Astrocyte (in vitro differentiated cells and primary cell): ENCODE measurements at regions not wholly inside any gene's neighbourhood (a gene's known extent, or its start where the extent isn't known, plus 50 kb on each side); places are given as distances from the start of the nearest gene placed in this dataset.

Experiments used
- DNase-seq: peaks from one replicate; pipeline ENCODE4 v3.0.0-alpha.2; 2010; ENCODE audit warnings: low read depth
- FAIRE-seq: peaks from 2 replicates; lab custom pipeline; 2011; peaks lifted over from hg19 to GRCh38; lab: Jason Lieb, UNC
- H2AFZ ChIP-seq: 2 replicates; pipeline ENCODE4 v1.6.0; 2012; ENCODE audit warnings: low read depth, low read length, inconsistent platforms
- H3K27ac ChIP-seq: 2 replicates; pipeline ENCODE4 v1.5.1; 2011; ENCODE audit warnings: low read depth, low read length, inconsistent platforms
- H3K27me3 ChIP-seq: 2 replicates; pipeline ENCODE4 v1.6.0; 2011; ENCODE audit warnings: low read length, inconsistent platforms; ENCODE audit not compliant: insufficient read depth
- H3K36me3 ChIP-seq: 2 replicates; pipeline ENCODE4 v1.5.1; 2011; ENCODE audit warnings: low read length, inconsistent platforms; ENCODE audit not compliant: insufficient read depth
- H3K4me1 ChIP-seq: 2 replicates; pipeline ENCODE4 v1.5.1; 2011; ENCODE audit warnings: low read length, inconsistent platforms; ENCODE audit not compliant: insufficient read depth
- H3K4me2 ChIP-seq: 2 replicates; pipeline ENCODE4 v1.6.0; 2012; ENCODE audit warnings: low read length, inconsistent platforms
- H3K4me3 ChIP-seq: 2 replicates; pipeline ENCODE4 v1.5.1; 2011; ENCODE audit warnings: low read depth, mild to moderate bottlenecking, low read length, inconsistent platforms; ENCODE audit not compliant: insufficient read depth
- H3K79me2 ChIP-seq: 2 replicates; pipeline ENCODE4 v1.6.0; 2012; ENCODE audit warnings: mild to moderate bottlenecking, low read length, inconsistent platforms; ENCODE audit not compliant: insufficient read depth
- H3K9ac ChIP-seq: 2 replicates; pipeline ENCODE4 v1.6.0; 2012; ENCODE audit warnings: mild to moderate bottlenecking, low read length, inconsistent platforms
- H3K9me3 ChIP-seq: 2 replicates; pipeline ENCODE4 v1.5.1; 2012; ENCODE audit warnings: low read depth, mild to moderate bottlenecking, low read length, inconsistent platforms; ENCODE audit not compliant: insufficient read depth
- H4K20me1 ChIP-seq: 2 replicates; pipeline ENCODE4 v1.6.0; 2012; ENCODE audit warnings: low read length, inconsistent platforms; ENCODE audit not compliant: insufficient read depth
- H3K27ac Mint-ChIP-seq: one replicate; pipeline ENCODE4 v1.8.0; 2021; ENCODE audit warnings: mild to moderate bottlenecking, mixed read lengths; ENCODE audit not compliant: unreplicated experiment
- H3K27me3 Mint-ChIP-seq: one replicate; pipeline ENCODE4 v1.8.0; 2021; ENCODE audit warnings: low read depth, mixed read lengths; ENCODE audit not compliant: unreplicated experiment
- H3K36me3 Mint-ChIP-seq: one replicate; pipeline ENCODE4 v1.8.0; 2021; ENCODE audit warnings: low read depth, mixed read lengths; ENCODE audit not compliant: unreplicated experiment
- H3K4me1 Mint-ChIP-seq: one replicate; pipeline ENCODE4 v1.8.0; 2021; ENCODE audit warnings: low read depth, mixed read lengths; ENCODE audit not compliant: unreplicated experiment
- H3K4me3 Mint-ChIP-seq: one replicate; pipeline ENCODE4 v1.8.0; 2021; ENCODE audit warnings: mild to moderate bottlenecking, moderate library complexity, mixed read lengths; ENCODE audit not compliant: unreplicated experiment
- H3K9me3 Mint-ChIP-seq: one replicate; pipeline ENCODE4 v1.8.0; 2021; ENCODE audit warnings: mild to moderate bottlenecking, mixed read lengths; ENCODE audit not compliant: unreplicated experiment
- EZH2 ChIP-seq: IDR thresholded peaks from 2 replicates; pipeline ENCODE4 v1.6.1; 2012; ENCODE audit warnings: mild to moderate bottlenecking, low read length, inconsistent platforms; ENCODE audit not compliant: insufficient read depth
- TF ChIP-seq, protein P1 (sequence below): IDR thresholded peaks from 2 replicates; pipeline ENCODE4 v1.5.1; 2011; ENCODE audit warnings: low read depth, mild to moderate bottlenecking, inconsistent platforms, low read length, moderate library complexity; ENCODE audit not compliant: insufficient read depth

DNA sequence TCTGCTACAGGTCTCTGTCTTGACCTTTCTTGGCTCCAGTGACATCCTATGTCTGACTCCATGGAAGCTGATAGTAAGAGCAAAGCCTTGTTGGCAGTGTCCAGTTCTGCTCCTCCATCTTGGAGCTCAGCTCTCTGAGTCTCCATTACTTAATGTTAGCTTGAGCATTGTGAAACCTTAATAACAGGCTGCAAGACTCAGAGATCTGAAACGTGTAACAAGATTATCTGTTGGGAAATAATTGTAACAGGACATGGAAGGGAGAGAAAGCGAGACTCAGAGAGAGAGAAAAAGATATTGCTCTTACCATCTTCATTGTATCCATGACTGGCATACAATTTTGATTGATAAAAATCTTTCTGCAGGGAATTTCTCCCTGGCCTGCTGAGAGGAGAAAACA lies 1365.7 kb downstream of the AACS start:
- Mint-ChIP-seq H3K27me3 (no peaks in the 10 kb centered on the region), H3K9me3 (peaks cover 4% of the 10 kb centered on the region), H3K36me3 (no peaks in the 10 kb centered on the region), H3K4me3 (no peak overlapping the region), H3K4me1 (no peaks in the 10 kb centered on the region), H3K27ac (no peak overlapping the region)
- no peaks in the 10 kb centered on the region for H3K36me3 ChIP-seq
- no peaks in the 10 kb centered on the region for H4K20me1 ChIP-seq
- H3K4me3 ChIP-seq, result no peak overlapping the region
- H3K9me3 ChIP-seq, result no peaks in the 10 kb centered on the region
- no peak overlapping the region for H3K9ac ChIP-seq
- H3K79me2 ChIP-seq, result no peaks in the 10 kb centered on the region
- FAIRE-seq (no peak), DNase-seq (no peak)
- no peak overlapping the region for H2AFZ ChIP-seq
- no peaks in the 10 kb centered on the region for H3K4me1 ChIP-seq
- H3K27me3 ChIP-seq, result no peaks in the 10 kb centered on the region
- no peak for TF ChIP-seq EZH2
- TF ChIP-seq, protein P1, sequence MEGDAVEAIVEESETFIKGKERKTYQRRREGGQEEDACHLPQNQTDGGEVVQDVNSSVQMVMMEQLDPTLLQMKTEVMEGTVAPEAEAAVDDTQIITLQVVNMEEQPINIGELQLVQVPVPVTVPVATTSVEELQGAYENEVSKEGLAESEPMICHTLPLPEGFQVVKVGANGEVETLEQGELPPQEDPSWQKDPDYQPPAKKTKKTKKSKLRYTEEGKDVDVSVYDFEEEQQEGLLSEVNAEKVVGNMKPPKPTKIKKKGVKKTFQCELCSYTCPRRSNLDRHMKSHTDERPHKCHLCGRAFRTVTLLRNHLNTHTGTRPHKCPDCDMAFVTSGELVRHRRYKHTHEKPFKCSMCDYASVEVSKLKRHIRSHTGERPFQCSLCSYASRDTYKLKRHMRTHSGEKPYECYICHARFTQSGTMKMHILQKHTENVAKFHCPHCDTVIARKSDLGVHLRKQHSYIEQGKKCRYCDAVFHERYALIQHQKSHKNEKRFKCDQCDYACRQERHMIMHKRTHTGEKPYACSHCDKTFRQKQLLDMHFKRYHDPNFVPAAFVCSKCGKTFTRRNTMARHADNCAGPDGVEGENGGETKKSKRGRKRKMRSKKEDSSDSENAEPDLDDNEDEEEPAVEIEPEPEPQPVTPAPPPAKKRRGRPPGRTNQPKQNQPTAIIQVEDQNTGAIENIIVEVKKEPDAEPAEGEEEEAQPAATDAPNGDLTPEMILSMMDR, result no peak
- no peak overlapping the region for H3K27ac ChIP-seq
- no peak overlapping the region for H3K4me2 ChIP-seq

DNA sequence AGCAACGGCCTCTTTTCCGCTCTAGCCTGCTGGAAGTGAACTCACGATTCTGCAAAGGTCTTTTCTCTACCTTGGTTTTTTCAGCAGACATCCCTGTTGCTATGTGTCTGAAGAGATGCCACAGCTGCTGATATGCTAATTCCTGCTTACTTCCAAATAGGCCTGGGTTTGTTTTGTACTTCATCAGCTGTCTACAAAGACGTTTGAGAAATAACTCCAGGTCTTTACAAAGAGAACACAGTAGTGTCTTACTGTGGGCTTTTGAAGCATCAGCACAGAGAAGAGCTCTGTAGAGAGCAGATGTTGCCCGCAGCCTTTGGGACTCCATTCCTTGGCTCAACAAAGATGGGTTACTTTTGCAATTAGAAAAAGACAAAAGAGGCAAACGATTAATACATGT lies 1366.5 kb downstream of the AACS start:
- Mint-ChIP-seq H3K36me3 (no peaks in the 10 kb centered on the region), H3K27me3 (no peaks in the 10 kb centered on the region), H3K4me1 (no peaks in the 10 kb centered on the region), H3K27ac (no peak overlapping the region), H3K9me3 (peaks cover 4% of the 10 kb centered on the region), H3K4me3 (no peak overlapping the region)
- no peaks in the 10 kb centered on the region for H3K9me3 ChIP-seq
- H3K79me2 ChIP-seq, result no peaks in the 10 kb centered on the region
- no peak overlapping the region for H3K9ac ChIP-seq
- H4K20me1 ChIP-seq, result no peaks in the 10 kb centered on the region
- H3K27me3 ChIP-seq, result no peaks in the 10 kb centered on the region
- no peaks in the 10 kb centered on the region for H3K36me3 ChIP-seq
- H3K4me2 ChIP-seq, result no peak overlapping the region
- no peak for DNase-seq
- no peak overlapping the region for H3K27ac ChIP-seq
- H3K4me1 ChIP-seq, result no peaks in the 10 kb centered on the region
- TF ChIP-seq EZH2, result no peak
- TF ChIP-seq, protein P1, result no peak
- no peak overlapping the region for H2AFZ ChIP-seq
- no peak for FAIRE-seq
- H3K4me3 ChIP-seq, result no peak overlapping the region

DNA sequence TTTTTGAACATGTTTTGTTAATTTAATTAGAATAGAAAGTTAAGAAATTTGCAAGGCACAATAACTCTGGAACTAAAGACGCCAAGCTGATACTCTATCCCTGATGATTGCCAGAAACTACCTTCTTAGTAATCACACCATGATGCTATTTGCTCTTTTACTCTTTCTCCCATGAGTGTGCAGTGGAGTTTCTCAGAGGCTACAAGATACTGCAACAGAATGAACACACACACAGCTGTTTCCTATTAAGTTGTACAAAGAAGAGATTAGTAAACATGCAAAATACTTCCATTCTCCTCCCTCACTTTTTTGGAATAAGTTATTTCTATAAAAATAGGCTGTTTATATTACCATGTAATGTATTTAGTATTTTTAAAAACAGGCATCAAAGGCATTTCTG lies 1367.5 kb downstream of the AACS start:
- Histone ChIP-seq H3K36me3 (no peaks in the 10 kb centered on the region), H4K20me1 (no peaks in the 10 kb centered on the region), H2AFZ (no peak overlapping the region), H3K27ac (no peak overlapping the region), H3K79me2 (no peaks in the 10 kb centered on the region), H3K27me3 (no peaks in the 10 kb centered on the region), H3K4me1 (no peaks in the 10 kb centered on the region), H3K9ac (no peak overlapping the region), H3K4me2 (no peak overlapping the region), H3K9me3 (no peaks in the 10 kb centered on the region), H3K4me3 (no peak overlapping the region)
- no peak for TF ChIP-seq EZH2
- TF ChIP-seq, protein P1, result no peak
- H3K27me3 Mint-ChIP-seq, result no peaks in the 10 kb centered on the region
- no peak overlapping the region for H3K27ac Mint-ChIP-seq
- DNase-seq (no peak), FAIRE-seq (no peak)
- no peak overlapping the region for H3K4me3 Mint-ChIP-seq
- no peaks in the 10 kb centered on the region for H3K4me1 Mint-ChIP-seq
- no peaks in the 10 kb centered on the region for H3K36me3 Mint-ChIP-seq
- peaks cover 4% of the 10 kb centered on the region for H3K9me3 Mint-ChIP-seq
